ENCODE measurements at regions not wholly inside any gene's neighbourhood (a gene's known extent, or its start where the extent isn't known, plus 50 kb on each side); places are given as distances from the start of the nearest gene placed in this dataset.

GRCh38 chr18:56461151-56461550, 177.2 kb downstream of the TXNL1 start:
- Histone ChIP-seq H3K9ac (ENCODE audit: low read depth, low read length) (no peak overlapping the region), H3K27me3 (ENCODE audit: insufficient read depth, low read length, poor library complexity) (no peaks in the 10 kb centered on the region), H3K4me3 (ENCODE audit: low read depth in 1 of 2, low read length in 2 of 2) (no peak overlapping the region), H3K27ac (ENCODE audit: low read length) (no peak overlapping the region), H3K4me1 (ENCODE audit: insufficient read depth, low read length) (no peaks in the 10 kb centered on the region), H3K79me2 (ENCODE audit: insufficient read depth, low read length) (no peaks in the 10 kb centered on the region), H2AFZ (ENCODE audit: low read depth, low read length) (no peak overlapping the region), H4K20me1 (ENCODE audit: insufficient read depth, low read length) (no peaks in the 10 kb centered on the region), H3K9me3 (ENCODE audit: insufficient read depth, low read length, severe bottlenecking) (no peaks in the 10 kb centered on the region), H3K4me2 (ENCODE audit: insufficient read depth, low read length) (no peak overlapping the region), H3K36me3 (ENCODE audit: insufficient read depth, low read length) (no peaks in the 10 kb centered on the region)
- TF ChIP-seq EZH2 (IDR thresholded peaks at IDR 0.05; ENCODE audit: borderline replicate concordance, low read depth, low read length, severe bottlenecking) (no peak), CTCF (IDR thresholded peaks at IDR 0.05; ENCODE audit: borderline replicate concordance, extremely low read depth, low read length, poor library complexity, severe bottlenecking) (no peak)
- no peak for ATAC-seq (ENCODE audit: insufficient read depth, low read depth)
- no peak for DNase-seq

GRCh38 chr18:56460581-56460980, 177.8 kb downstream of the TXNL1 start:
- H3K9ac ChIP-seq (ENCODE audit: low read depth, low read length): no peak overlapping the region
- H3K4me1 ChIP-seq (ENCODE audit: insufficient read depth, low read length): no peaks in the 10 kb centered on the region
- no peaks in the 10 kb centered on the region for H3K27me3 ChIP-seq (ENCODE audit: insufficient read depth, low read length, poor library complexity)
- no peak overlapping the region for H3K4me2 ChIP-seq (ENCODE audit: insufficient read depth, low read length)
- TF ChIP-seq EZH2 (IDR thresholded peaks at IDR 0.05; ENCODE audit: borderline replicate concordance, low read depth, low read length, severe bottlenecking): no peak
- no peak for TF ChIP-seq CTCF (IDR thresholded peaks at IDR 0.05; ENCODE audit: borderline replicate concordance, extremely low read depth, low read length, poor library complexity, severe bottlenecking)
- no peaks in the 10 kb centered on the region for H3K36me3 ChIP-seq (ENCODE audit: insufficient read depth, low read length)
- H3K9me3 ChIP-seq (ENCODE audit: insufficient read depth, low read length, severe bottlenecking): no peaks in the 10 kb centered on the region
- DNase-seq (no peak), ATAC-seq (ENCODE audit: insufficient read depth, low read depth) (no peak)
- no peak overlapping the region for H2AFZ ChIP-seq (ENCODE audit: low read depth, low read length)
- no peaks in the 10 kb centered on the region for H4K20me1 ChIP-seq (ENCODE audit: insufficient read depth, low read length)
- no peaks in the 10 kb centered on the region for H3K79me2 ChIP-seq (ENCODE audit: insufficient read depth, low read length)
- no peak overlapping the region for H3K27ac ChIP-seq (ENCODE audit: low read length)
- H3K4me3 ChIP-seq (ENCODE audit: low read depth in 1 of 2, low read length in 2 of 2): no peak overlapping the region

- Histone ChIP-seq H3K27ac (ENCODE audit: low read length) (no peak overlapping the region), H3K79me2 (ENCODE audit: insufficient read depth, low read length) (no peaks in the 10 kb centered on the region), H3K4me2 (ENCODE audit: insufficient read depth, low read length) (no peak overlapping the region), H3K36me3 (ENCODE audit: insufficient read depth, low read length) (no peaks in the 10 kb centered on the region), H3K4me1 (ENCODE audit: insufficient read depth, low read length) (no peaks in the 10 kb centered on the region), H3K27me3 (ENCODE audit: insufficient read depth, low read length, poor library complexity) (no peaks in the 10 kb centered on the region), H3K9me3 (ENCODE audit: insufficient read depth, low read length, severe bottlenecking) (no peaks in the 10 kb centered on the region), H3K9ac (ENCODE audit: low read depth, low read length) (no peak overlapping the region), H2AFZ (ENCODE audit: low read depth, low read length) (no peak overlapping the region), H3K4me3 (ENCODE audit: low read depth in 1 of 2, low read length in 2 of 2) (no peak overlapping the region), H4K20me1 (ENCODE audit: insufficient read depth, low read length) (no peaks in the 10 kb centered on the region)
- TF ChIP-seq CTCF (IDR thresholded peaks at IDR 0.05; ENCODE audit: borderline replicate concordance, extremely low read depth, low read length, poor library complexity, severe bottlenecking) (no peak), EZH2 (IDR thresholded peaks at IDR 0.05; ENCODE audit: borderline replicate concordance, low read depth, low read length, severe bottlenecking) (no peak)
- ATAC-seq (ENCODE audit: insufficient read depth, low read depth) (no peak), DNase-seq (no peak)
Observed at GRCh38 chr18:56458770-56459712, 179.4 kb downstream of the TXNL1 start.
